Left ventricle myocardium superior (tissue), 1 donor: ENCODE measurements at regions not wholly inside any gene's neighbourhood (a gene's known extent, or its start where the extent isn't known, plus 50 kb on each side); places are given as distances from the start of the nearest gene placed in this dataset.
A peak's percentile ranks its signal among the peaks of the same experiment; 100 is the strongest.
"Not testable (repeated sequence)": the region's sequence is repeated elsewhere in the genome, so short reads cannot be mapped to it uniquely, and the experiment has no call there.

ENCODE experiments used
- ATAC-seq: fragments of 200-7000 bp; cut with Tn5 transposase; one replicate; pipeline ENCODE4 v1.9.1; 2020; ENCODE audit warnings: mild to moderate bottlenecking, moderate library complexity
- DNase-seq: peaks from one replicate; pipeline ENCODE4 v3.0.0-alpha.2; 2020
- intact Hi-C: fragments of 100-400 bp; cut with micrococcal nuclease; formaldehyde crosslinking; loops from one replicate; pipeline ENCODE4 v1.11.0; 2022
- donor health status: DM: no; HTN: yes; CAD: no; lungs with severe emphysema.

DNA sequence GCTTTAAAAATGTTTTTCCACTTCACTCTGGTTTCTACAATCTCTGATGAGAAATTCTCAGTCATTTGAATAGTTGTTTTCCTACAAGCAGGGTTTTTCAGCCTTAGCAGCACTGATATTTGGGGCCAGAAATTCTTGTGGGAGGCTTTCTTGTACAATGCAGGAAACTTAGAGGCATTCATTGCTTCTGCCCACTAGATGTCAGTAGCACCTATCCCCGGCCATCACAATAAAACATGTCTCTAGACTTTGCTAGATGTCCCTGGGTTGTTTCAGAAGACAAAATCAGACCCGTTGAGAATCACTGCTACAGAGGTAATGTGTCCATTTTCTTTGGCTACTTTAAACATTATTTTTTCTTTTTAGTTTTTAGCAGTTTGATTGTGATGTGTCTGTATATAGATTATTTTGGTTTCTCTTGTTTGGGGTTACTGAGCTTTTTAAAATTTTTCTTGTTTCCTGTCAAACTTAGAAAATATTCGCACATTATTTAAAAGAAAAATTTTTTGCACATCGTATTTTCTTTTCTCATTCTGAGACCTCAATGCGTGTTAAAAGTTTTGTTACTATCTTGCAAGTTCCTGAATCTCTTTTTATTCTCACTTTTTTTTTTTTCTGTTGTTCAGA lies 60.8 kb upstream of the CCDC179 start:
- ATAC-seq (peak; percentile 45), DNase-seq (no peak)
- intact Hi-C loops: no loop called here

DNA sequence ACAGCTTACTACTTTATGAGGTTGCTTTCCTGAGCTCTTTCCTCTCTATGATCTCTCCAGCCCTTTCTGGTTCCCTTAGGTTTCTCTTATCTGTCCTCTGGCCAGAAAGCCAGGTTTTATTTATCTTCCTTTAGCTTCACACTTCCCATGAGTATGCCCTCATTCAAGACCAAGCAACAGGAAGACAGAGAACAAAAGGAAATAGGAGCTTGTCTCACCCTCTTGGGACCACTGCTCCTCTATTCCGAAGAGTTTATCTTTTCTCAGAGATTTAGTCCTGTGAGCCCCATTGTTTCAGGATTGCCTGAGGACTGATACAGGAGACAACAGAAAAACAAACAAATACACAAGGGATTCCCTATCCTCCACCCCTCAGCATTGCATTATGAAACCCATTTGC lies 62.4 kb upstream of the CCDC179 start:
- DNase-seq: no peak
- ATAC-seq: no peak
- intact Hi-C loops: no loop called here

DNA sequence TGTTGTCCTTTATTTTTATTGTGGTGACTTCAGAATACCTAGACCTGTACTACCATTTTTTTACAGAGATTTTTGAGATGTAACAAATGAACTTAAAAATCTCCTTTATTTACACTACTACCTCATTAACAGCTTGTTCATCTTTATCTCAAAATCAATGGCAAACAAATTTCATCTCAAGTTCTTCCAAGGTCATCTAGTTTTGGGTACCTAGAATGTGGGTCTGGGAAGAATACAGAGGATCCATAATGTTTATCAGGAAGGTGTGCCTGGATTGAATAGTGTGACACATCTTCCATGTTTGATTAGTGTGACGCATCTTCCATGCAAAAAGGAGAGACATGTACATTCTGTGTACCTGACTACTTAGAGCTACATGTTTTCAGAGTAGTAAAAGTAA lies 63.3 kb upstream of the CCDC179 start:
- ATAC-seq: no peak
- no peak for DNase-seq
- intact Hi-C loops: no loop called here

DNA sequence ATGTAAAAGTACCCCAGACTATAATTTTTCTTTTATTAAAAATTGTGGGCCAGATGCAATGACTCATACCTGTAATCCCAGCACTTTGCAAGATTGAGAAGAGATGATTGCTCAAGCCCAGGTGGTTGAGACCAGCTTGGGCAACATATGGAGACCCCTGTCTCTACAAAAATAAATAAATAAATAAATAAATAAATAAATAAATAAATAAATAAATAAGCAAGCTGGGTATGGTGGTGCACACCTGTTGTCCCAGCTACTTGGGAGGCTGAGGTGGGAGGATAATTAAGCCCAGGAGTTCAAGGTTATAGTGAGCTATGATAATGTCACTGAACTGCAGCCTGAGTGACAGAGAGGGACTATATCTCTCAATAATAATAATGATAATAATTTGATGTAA lies 66.1 kb upstream of the CCDC179 start:
- ATAC-seq (no peak), DNase-seq (no peak)
- intact Hi-C loops: no loop called here

DNA sequence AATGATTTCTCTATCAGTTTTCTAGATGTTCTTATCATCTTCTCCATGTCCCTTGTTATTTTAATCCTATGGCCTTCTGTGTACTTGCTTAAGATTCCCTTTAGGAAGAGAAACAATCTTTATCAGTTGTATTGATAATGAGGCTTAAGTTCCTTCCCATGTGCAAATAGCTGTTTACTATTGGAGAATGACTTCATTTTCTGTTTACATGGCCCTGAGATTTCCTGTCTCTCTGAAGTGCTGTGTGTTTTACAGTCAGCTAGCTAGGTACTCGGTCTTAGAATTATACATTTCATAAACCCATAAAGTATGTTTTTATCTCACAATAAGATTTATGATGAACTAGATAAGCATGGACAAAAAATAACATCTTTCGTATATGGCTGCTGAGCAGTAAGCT lies 67.5 kb upstream of the CCDC179 start:
- ATAC-seq: no peak
- intact Hi-C loops: no loop called here
- no peak for DNase-seq

DNA sequence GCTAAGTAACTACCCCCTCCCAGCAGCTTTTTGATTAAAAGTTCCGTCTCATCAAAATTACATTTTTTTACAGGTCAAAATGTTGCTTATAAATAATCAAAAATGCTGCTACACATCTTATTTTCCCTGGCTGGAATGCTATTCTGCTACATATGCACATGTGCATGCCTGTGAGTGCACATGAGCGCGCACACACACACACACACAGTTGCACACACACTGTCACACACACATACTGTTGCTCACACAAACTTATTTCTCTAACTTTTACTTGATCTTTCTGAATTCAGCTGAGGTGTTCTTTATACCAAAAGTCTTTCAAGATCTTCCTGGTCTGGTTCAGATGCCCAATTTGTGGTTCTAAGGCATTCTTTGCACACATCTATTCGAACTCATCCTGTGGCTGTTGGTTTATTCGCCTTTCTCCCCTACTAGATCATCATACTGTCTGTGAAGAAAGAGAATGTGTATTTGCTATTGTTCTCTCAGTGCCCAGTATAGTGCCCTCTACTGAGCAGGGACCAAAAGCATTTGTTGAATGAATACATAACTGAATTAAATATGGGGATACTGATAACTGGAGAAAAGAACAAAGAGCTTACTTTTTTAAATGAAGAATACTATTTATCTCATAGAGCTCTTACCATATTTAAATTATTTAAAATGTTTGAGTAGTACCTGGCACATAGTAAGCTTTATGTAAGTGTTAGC lies 68.1 kb upstream of the CCDC179 start:
- ATAC-seq (no peak), DNase-seq (no peak)
- intact Hi-C loops: no loop called here

DNA sequence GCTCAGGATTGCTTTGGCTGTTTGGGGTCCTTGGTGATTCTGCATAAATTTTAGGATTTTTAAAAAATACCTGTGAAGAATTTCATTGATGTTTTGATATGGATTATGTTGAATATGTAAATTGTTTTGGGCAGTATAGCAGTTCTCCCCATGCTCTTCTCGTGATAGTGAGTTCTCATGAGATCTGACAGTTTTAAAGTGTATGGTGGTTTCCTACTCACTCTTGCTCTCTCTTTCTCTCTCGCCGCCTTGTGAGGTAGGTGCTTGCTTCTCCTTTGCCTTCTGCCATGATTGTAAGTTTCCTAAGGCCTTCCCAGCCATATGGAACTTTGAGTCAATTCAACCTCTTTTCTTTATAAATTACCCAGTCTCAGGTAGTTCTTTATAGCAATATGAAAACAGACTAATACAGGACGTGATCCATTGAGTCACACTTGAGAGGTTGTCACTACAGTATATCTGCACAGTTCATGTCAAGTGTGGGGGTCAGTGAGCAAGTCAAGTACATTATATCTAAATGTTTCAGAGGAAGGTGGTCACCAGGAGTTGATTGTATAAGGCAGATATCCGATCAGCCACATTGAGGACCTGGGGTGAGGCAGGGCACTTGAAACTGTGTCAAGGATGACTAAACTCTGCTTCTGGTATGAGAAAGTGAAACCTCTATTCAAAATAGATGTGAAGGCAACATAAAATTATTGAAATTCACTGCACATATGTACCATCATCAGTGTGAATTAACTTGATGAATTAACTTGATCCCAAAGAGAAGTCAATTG lies 70.7 kb upstream of the CCDC179 start:
- intact Hi-C loops: no loop called here
- ATAC-seq: no peak
- no peak for DNase-seq

DNA sequence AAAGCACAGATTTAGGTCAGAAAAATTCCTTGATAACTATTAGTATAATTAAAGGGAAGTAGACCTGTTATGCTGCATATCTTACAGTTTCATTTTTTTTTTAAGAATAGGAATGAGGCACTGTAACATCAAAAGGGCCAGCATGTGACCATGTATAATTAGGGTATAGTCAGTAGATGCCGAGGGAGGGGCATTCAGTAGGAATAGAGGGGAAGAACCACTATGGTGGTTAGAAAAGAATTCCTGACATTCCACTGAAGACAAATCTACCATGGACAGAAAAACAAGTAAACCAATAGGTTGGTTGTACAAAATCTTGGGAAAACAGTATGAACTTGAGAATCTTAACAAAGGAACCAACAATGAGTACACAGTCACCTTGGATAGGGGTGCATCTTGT lies 78.4 kb upstream of the CCDC179 start:
- intact Hi-C loops: no loop called here
- ATAC-seq (no peak), DNase-seq (no peak)

DNA sequence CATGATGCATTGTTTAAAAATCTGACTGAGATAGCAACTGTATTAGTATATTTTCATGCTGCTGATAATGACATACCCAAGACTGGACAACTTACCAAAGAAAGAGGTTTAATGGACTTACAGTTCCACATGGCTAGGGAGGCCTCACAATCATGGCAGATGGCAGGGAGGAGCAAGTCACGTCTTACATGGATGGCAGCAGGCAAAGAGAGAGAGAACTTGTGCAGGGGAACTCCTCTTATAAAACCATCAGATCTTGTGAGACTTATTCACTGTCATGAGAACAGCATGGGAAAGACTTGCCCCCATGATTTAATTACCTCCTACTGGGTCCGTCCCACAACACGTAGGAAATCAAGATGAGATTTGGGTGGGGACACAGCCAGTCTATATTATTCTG lies 81.3 kb upstream of the CCDC179 start:
- intact Hi-C loops, DNase-seq, ATAC-seq: not testable (repeated sequence)

DNA sequence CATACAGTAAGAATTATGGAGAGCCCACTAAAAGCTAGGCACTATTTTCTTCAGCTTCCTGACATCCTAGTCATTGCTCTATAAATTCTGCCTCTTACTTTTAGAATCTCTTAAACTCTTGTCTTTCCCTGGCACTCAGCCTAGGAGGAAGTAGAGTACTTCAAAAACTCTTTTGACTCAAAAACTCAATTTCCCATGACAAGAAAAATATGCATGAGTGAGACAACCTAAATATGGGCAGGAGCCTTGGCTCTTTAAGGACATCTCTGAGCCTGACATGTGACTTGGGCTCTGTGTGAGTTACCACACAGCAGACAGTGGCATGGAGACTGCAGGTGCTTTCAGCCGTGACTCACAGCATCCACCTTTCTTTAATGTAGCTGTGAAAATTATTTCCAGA lies 97.5 kb upstream of the CCDC179 start:
- intact Hi-C loops: no loop called here
- DNase-seq (no peak), ATAC-seq (no peak)

DNA sequence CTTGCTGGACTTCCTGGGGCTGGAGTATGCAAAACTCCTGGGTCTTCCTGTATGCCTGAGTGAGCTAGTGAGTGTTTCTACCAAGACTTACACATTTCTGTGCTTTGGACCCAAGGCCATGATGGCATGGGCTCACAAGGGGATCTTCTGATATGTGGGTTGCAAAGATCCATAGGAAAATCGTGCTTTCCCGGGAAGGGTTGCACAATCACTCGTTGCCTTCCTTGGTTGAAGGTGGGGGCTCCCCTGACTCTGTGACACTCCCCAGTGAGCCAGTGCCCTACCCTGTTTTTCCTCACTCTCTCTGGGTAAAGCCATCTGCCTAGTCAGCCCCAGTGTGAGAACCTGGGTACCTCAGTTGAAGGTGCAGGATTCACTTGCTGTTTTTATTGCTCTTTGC lies 114.0 kb upstream of the CCDC179 start:
- ATAC-seq (no peak), DNase-seq (no peak)
- intact Hi-C loops: no loop called here

DNA sequence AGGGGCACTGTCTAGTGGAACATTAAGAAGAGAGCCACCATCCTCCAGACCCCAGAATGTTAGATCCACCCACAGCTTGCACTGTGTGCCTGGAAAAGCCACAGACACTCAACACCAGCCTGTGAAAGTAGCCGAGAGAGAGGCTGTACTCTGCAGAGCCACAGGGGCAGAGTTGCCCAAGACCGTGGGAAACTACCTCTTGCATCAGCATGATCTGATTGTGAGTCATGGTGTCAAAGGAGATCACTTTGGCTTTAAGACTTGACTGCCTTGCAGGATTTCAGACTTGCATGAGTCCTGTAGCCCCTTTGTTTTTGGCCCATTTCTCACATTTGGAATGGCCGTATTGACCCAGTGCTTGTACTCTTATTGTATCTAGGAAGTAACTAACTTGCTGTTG lies 115.9 kb upstream of the CCDC179 start:
- intact Hi-C loops: no loop called here
- ATAC-seq: no peak
- DNase-seq: no peak

DNA sequence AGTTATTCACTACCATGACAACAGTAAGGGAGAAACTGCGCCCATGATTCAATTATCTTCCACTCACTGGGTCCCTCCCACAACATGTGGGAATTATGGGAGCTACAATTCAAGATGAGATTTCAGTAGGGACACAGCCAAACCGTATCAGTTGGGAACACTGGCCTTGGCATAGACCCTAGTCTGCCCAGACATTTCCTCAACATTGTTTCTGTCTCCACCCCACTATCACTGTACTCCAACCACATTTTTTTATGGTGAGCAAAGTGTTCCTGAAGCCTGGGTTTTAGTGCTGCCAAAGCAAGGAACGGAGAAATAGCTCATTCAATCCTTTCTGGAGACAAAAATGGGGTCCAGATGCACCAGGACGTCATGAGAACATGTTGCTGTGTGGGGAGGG lies 122.6 kb upstream of the CCDC179 start:
- intact Hi-C loops: no loop called here
- ATAC-seq: no peak
- no peak for DNase-seq

DNA sequence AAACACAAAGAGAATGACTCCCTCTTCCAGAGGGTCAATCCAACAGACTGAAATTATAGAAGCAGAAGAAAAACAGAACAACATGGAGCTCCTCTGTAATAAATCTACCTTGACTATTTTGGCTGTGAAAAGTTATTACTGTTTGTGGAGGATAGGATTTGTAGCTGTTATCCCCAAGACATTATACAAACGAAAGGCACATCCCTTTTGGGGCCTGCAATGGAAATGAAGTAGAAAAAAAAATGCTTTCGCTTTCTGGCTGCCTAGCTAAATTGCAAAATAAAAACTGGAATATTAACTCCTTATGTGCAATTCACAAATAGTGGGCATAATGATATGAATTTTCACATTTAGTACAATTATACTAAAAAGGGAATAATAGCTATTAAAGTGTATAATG lies 123.8 kb upstream of the CCDC179 start:
- intact Hi-C loops: no loop called here
- DNase-seq: no peak
- no peak for ATAC-seq

DNA sequence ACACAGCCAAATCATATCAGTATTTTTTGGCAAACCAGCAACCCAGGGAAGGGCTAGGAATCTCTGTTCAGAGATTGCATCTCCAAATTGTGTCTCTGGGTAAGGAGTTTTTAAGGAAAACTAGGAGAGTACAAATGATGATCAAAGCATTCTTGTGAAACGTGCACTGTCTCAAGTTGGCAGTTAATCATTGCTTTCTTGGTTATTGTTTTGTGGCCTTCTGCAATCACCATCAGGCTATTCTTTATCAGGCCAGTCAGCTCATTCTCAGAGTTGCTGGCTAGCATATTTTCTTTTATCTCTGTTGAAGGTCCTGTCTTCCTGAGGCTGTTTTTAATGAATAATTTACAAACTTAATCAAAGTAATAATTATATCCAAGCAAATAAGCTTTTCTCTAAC lies 129.1 kb upstream of the CCDC179 start:
- intact Hi-C loops: no loop called here
- DNase-seq: no peak
- ATAC-seq: no peak

DNA sequence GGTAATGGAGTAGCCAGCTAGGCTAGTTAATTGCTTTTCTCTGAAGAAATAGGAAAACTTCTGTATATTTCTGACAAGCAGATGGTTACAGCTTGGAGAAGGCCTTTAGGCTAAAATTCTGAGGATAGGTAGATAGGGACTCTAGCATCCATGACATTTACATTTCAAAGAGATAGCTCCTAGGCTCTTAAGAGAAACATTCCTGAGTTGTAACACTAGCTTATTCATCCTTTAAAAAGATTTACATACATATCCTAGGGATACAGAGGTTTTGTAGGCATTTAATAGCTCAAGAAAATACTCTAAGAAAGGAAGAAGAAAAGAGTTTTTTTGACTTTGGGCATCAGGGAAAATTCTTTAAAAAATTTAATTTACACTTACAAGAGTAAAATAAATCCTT lies 130.9 kb upstream of the CCDC179 start:
- ATAC-seq (no peak), DNase-seq (no peak)
- intact Hi-C loops: no loop called here

DNA sequence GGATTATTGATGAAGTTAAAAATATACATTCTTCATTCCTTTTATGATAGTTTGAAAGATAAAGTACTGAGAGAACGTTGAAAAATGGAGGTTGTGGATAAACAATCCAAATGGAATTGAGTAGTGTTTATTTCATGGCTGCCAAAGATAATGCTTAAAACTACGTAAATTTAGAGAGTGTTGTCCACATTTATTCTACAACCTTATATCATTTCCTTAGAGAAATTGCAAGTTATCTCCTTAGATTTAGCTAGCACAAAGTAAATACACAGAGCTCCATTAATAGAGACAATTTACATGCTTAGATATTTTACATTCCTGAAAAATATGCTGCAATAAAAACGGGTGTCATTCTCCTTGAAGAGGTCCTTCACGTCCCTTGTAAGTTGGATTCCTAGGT lies 146.5 kb upstream of the CCDC179 start:
- no peak for ATAC-seq

DNA sequence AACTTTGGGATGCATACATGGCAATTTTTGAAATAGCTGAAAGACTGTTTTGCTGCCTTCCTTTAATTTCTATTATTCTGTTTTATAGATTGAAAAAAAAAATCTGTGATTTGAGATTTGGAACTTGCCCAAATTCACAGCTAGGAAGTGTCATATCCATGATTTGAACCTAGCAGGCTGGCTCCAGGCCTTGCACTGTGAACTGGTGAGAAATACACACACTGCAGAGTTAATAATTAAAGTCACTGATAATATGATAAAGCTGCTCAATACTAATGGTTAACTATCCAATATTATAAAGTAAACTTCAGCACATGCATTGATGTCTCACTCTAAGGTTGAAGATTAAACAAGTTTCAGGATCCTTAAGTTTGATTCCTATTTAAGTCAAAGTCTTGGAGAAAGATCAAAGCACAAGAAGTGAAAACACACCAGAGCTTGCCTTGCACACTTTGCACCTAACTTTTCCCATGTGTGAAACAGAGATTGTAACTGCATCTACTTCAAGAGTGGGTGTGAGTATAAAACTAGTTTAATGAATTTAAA lies 150.6 kb upstream of the CCDC179 start:
- intact Hi-C loops: no loop called here
- ATAC-seq: no peak
- DNase-seq: no peak

More for the DNA sequence above, 146.5 kb upstream of the CCDC179 start:
- intact Hi-C loops: no loop called here
- no peak for DNase-seq

DNA sequence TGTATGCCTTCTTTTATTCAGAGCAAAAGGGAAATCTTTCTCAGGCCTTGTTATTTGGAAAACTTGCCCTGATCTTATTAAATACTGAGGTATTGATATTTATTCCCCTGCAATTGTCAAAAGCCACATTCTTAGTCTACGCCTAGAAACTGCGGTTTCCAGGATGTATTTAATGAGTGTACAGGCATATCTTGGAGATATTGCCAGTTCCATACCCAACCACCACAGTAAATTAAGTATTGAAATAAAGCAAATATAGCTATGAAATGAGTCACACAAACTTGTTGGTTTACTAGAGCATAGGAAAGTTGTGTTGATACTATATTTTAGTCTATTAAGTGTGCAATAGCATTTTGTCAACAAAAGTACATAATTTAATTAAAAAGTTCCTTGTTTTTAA lies 152.7 kb upstream of the CCDC179 start:
- no peak for DNase-seq
- no peak for ATAC-seq
- intact Hi-C loops: no loop called here

DNA sequence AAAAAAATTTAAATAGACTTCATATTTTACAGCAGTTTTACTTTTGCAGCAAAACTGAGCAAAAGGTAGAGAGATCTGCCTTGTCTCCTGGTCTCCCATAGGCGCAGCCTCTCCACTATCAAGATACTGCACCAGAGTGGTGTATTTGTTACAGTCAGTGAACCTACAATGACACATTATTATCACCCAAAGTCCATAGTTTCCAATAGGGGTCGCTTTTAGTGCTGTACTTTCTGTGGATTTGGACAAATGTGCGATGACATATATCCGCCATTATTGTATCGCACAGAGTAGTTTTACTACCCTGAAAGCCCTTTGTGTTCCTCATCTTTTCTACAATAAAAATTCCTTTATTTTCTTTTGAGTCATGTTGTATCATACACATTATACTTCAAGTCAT lies 153.2 kb upstream of the CCDC179 start:
- intact Hi-C loops: no loop called here
- ATAC-seq (no peak), DNase-seq (no peak)
